Neural cell (in vitro differentiated cells): ENCODE measurements at regions not wholly inside any gene's neighbourhood (a gene's known extent, or its start where the extent isn't known, plus 50 kb on each side); places are given as distances from the start of the nearest gene placed in this dataset.

Experiments
- H2AFZ ChIP-seq: fragments of 200-600, 300-800 bp; sonication (generic), shearing (Covaris generic); 2 replicates; pipeline ENCODE4 v1.6.0; 2014; ENCODE audit warnings: low read depth, mild to moderate bottlenecking, antibody characterized with exemption, low read length, moderate library complexity
- H3F3A ChIP-seq: fragments of 200-600 bp; shearing (Covaris generic); 2 replicates; pipeline ENCODE4 v1.6.1; 2016; ENCODE audit warnings: mild to moderate bottlenecking, moderate library complexity, mixed read lengths, antibody characterized with exemption, low read length; ENCODE audit not compliant: insufficient read depth, poor library complexity, severe bottlenecking
- H3K27ac ChIP-seq: fragments of 200-600, 300-800 bp; sonication (generic), shearing (Covaris generic); 2 replicates; pipeline ENCODE4 v1.5.1; 2014; ENCODE audit warnings: mild to moderate bottlenecking, low read length, moderate library complexity
- H3K27me3 ChIP-seq: fragments of 300-800, 200-600 bp; sonication (generic), shearing (Covaris generic); 2 replicates; pipeline ENCODE4 v1.6.0; 2014; ENCODE audit warnings: mild to moderate bottlenecking, low read depth, low read length, moderate library complexity; ENCODE audit not compliant: insufficient read depth
- H3K36me3 ChIP-seq: fragments of 300-800, 200-600 bp; sonication (generic), shearing (Covaris generic); 2 replicates; pipeline ENCODE4 v1.5.1; 2014; ENCODE audit warnings: mild to moderate bottlenecking, antibody characterized with exemption, low read length, moderate library complexity; ENCODE audit not compliant: insufficient read depth
- H3K4me2 ChIP-seq: fragments of 300-800, 200-600 bp; sonication (generic), shearing (Covaris generic); 2 replicates; pipeline ENCODE4 v1.6.0; 2014; ENCODE audit warnings: mild to moderate bottlenecking, low read length
- H3K4me3 ChIP-seq: fragments of 300-800, 200-600 bp; sonication (generic), shearing (Covaris generic); 2 replicates; pipeline ENCODE4 v1.5.1; 2014; ENCODE audit warnings: mild to moderate bottlenecking, low read length, moderate library complexity
- H3K79me2 ChIP-seq: fragments of 200-600 bp; shearing (Covaris generic); replicated peaks from 2 replicates; pipeline ENCODE4 v1.6.0; 2014; ENCODE audit warnings: mild to moderate bottlenecking, low read length, moderate library complexity; ENCODE audit not compliant: insufficient read depth
- H3K9ac ChIP-seq: fragments of 300-800, 200-600 bp; sonication (generic), shearing (Covaris generic); 2 replicates; pipeline ENCODE4 v1.6.1; 2016; ENCODE audit warnings: mild to moderate bottlenecking, low read length, mixed read lengths
- H3K9me2 ChIP-seq: fragments of 200-600 bp; shearing (Covaris generic); 2 replicates; pipeline ENCODE4 v1.6.1; 2016; ENCODE audit warnings: mild to moderate bottlenecking, low read length, mixed read lengths; ENCODE audit not compliant: insufficient read depth
- H3K9me3 ChIP-seq: fragments of 200-600, 300-800 bp; sonication (generic), shearing (Covaris generic); 2 replicates; pipeline ENCODE4 v1.6.1; 2016; ENCODE audit warnings: mild to moderate bottlenecking, mixed run types, low read length, moderate library complexity, mixed read lengths
- H4K20me1 ChIP-seq: fragments of 200-600 bp; shearing (Covaris generic); 2 replicates; pipeline ENCODE4 v1.6.1; 2016; ENCODE audit warnings: mild to moderate bottlenecking, mixed run types; ENCODE audit not compliant: insufficient read depth
- EP300 ChIP-seq: fragments of 450-650 bp; conservative IDR thresholded peaks from 2 replicates; pipeline ENCODE4 v1.6.1; 2014; ENCODE audit warnings: antibody characterized with exemption, mild to moderate bottlenecking, moderate library complexity; ENCODE audit not compliant: poor library complexity, severe bottlenecking
- EZH2 ChIP-seq: fragments of 200-600, 300-800 bp; shearing (Covaris generic), sonication (generic); IDR thresholded peaks from 2 replicates; pipeline ENCODE4 v1.6.1; 2014; ENCODE audit warnings: antibody characterized with exemption, low read length, borderline replicate concordance, mild to moderate bottlenecking; ENCODE audit not compliant: insufficient read depth, poor library complexity, severe bottlenecking
- MXI1 ChIP-seq: fragments of 450-650 bp; conservative IDR thresholded peaks from 2 replicates; pipeline ENCODE4 v1.6.1; 2014; ENCODE audit warnings: antibody characterized with exemption, mild to moderate bottlenecking; ENCODE audit not compliant: poor library complexity, severe bottlenecking
- POLR2AphosphoS5 ChIP-seq: IDR thresholded peaks from 2 replicates; pipeline ENCODE4 v1.6.1; 2012
- RAD21 ChIP-seq: fragments of 450-650 bp; conservative IDR thresholded peaks from 2 replicates; pipeline ENCODE4 v1.6.1; 2014; ENCODE audit warnings: antibody characterized with exemption, mild to moderate bottlenecking, moderate library complexity
- REST ChIP-seq: IDR thresholded peaks from 2 replicates; pipeline ENCODE4 v1.6.1; 2012; ENCODE audit warnings: borderline replicate concordance
- SMC3 ChIP-seq: fragments of 450-650 bp; conservative IDR thresholded peaks from 2 replicates; pipeline ENCODE4 v1.6.1; 2014; ENCODE audit warnings: antibody characterized with exemption, mild to moderate bottlenecking, moderate library complexity; ENCODE audit not compliant: poor library complexity
- TAF1 ChIP-seq: IDR thresholded peaks from 2 replicates; pipeline ENCODE4 v1.6.1; 2012; ENCODE audit warnings: low read depth
- TF ChIP-seq, protein P1 (sequence below): fragments of 450-650 bp; IDR thresholded peaks from 2 replicates; pipeline ENCODE4 v1.5.1; 2014; ENCODE audit warnings: antibody characterized with exemption, mild to moderate bottlenecking, moderate library complexity; ENCODE audit not compliant: poor library complexity, severe bottlenecking

GRCh38 chr2:23327416-23327815 lies 57.6 kb upstream of the KLHL29 start:
- no peak overlapping the region for H2AFZ ChIP-seq
- H3K36me3 ChIP-seq: no peaks in the 10 kb centered on the region
- no peak overlapping the region for H3K9ac ChIP-seq
- TF ChIP-seq RAD21: no peak
- no peak for TF ChIP-seq MXI1
- TF ChIP-seq EP300: no peak
- no peak for TF ChIP-seq POLR2AphosphoS5
- TF ChIP-seq TAF1: no peak
- TF ChIP-seq REST: peak; percentile 53
- TF ChIP-seq EZH2: no peak
- TF ChIP-seq, protein P1, sequence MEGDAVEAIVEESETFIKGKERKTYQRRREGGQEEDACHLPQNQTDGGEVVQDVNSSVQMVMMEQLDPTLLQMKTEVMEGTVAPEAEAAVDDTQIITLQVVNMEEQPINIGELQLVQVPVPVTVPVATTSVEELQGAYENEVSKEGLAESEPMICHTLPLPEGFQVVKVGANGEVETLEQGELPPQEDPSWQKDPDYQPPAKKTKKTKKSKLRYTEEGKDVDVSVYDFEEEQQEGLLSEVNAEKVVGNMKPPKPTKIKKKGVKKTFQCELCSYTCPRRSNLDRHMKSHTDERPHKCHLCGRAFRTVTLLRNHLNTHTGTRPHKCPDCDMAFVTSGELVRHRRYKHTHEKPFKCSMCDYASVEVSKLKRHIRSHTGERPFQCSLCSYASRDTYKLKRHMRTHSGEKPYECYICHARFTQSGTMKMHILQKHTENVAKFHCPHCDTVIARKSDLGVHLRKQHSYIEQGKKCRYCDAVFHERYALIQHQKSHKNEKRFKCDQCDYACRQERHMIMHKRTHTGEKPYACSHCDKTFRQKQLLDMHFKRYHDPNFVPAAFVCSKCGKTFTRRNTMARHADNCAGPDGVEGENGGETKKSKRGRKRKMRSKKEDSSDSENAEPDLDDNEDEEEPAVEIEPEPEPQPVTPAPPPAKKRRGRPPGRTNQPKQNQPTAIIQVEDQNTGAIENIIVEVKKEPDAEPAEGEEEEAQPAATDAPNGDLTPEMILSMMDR: no peak
- no peaks in the 10 kb centered on the region for H4K20me1 ChIP-seq
- H3K4me2 ChIP-seq: no peak overlapping the region
- H3K9me3 ChIP-seq: no peaks in the 10 kb centered on the region
- no peaks in the 10 kb centered on the region for H3K27me3 ChIP-seq
- H3F3A ChIP-seq: no peaks in the 10 kb centered on the region
- H3K79me2 ChIP-seq: no peaks in the 10 kb centered on the region
- H3K9me2 ChIP-seq: no peaks in the 10 kb centered on the region
- no peak overlapping the region for H3K4me3 ChIP-seq
- no peak overlapping the region for H3K27ac ChIP-seq

DNA sequence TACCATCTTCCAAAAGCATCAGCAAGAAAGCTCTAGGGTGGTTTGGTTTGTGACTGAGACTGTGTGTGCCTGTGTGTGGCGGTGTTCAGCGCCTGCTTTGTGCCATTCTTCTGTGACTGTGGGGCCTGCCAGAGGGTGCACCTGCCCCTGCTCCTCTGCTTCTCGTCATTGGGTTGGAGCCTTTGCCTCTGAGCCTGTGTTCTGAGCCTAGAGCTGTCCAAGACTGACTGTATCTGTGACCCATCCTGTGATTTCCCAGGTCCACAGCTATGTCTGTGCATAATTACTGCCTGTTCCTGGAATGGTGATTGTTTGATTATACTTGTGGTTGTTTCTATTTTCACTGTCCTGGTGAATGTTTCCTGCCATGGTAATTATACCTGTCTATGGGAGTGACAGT lies 57.1 kb upstream of the KLHL29 start:
- Histone ChIP-seq H3K4me3 (no peak overlapping the region), H3K27me3 (no peaks in the 10 kb centered on the region), H3K9me3 (no peaks in the 10 kb centered on the region), H3K4me2 (no peak overlapping the region), H2AFZ (no peak overlapping the region), H3K9ac (no peak overlapping the region), H3K27ac (no peak overlapping the region), H4K20me1 (no peaks in the 10 kb centered on the region), H3K9me2 (no peaks in the 10 kb centered on the region), H3F3A (no peaks in the 10 kb centered on the region), H3K79me2 (no peaks in the 10 kb centered on the region), H3K36me3 (no peaks in the 10 kb centered on the region)
- TF ChIP-seq, protein P1: no peak
- TF ChIP-seq TAF1 (no peak), RAD21 (no peak), REST (no peak), EP300 (no peak), SMC3 (no peak), MXI1 (no peak), EZH2 (no peak), POLR2AphosphoS5 (no peak)
